ENCODE measurements at regions not wholly inside any gene's neighbourhood (a gene's known extent, or its start where the extent isn't known, plus 50 kb on each side); places are given as distances from the start of the nearest gene placed in this dataset.

DNA sequence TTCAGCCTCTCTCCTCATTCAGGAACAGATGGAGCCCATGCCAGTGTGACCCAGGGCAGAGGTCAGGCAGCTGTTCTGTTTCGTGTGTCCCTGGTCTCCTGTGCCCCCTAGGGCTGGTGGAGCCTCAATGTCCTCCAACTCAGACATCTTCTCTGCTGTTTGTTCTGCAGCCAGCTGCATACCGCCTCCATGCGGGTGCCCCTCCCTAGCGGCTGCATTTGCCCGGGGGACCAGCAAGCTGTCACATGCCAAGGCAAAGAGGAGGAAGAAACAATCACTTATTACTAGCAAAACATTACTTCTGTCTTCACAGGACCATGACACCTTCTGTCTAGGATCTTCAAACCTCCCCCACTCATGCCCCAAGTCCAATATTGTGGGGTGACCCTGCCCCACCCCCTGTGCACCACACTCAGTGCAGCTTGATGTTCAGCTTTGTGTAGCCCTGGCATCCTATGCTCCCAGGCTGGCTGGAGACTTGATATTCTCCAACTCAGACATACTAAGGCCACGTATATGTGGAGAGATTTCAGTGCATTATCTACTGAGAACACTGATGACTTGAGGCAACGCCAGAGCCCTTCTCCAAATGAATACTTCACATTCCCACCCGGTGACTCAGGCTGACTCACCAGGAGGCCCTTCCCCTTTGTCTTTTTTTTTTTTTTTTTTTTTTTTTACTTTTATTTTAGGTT is 188.9 kb downstream of the SKIDA1 start:
- Histone ChIP-seq H3K36me3 (no peaks in the 10 kb centered on the region), H3K4me1 (peaks cover 0 to 9% (median 2%) of the 10 kb centered on the region in 4 donors), H3K4me3 (no peak overlapping the region), H3K9me3 (no peaks in the 10 kb centered on the region), H3K27me3 (no peaks in the 10 kb centered on the region), H3K27ac (no peak overlapping the region)
- DNase-seq, result peak in 1 of 2 donors; percentile 73
- 20 to 26% (median 24%) methylated on average over 8 of the region's 8 CpGs for WGBS, 5 donors
- TF ChIP-seq POLR2A (IDR thresholded peaks at IDR 0.05) (no peak), EP300 (IDR thresholded peaks at IDR 0.05) (no peak), CTCF (IDR thresholded peaks at IDR 0.05) (no peak), POLR2AphosphoS5 (IDR thresholded peaks at IDR 0.05) (no peak)
- intact Hi-C loops (cut with DNase I; ENCODE audit: low total_unique reads), result no loop called here

- Histone ChIP-seq H3K27ac (peak overlapping the region in 3 of 5 donors; percentile 41 to 71 (median 62)), H3K27me3 (no peaks in the 10 kb centered on the region), H3K4me3 (no peak overlapping the region), H3K9me3 (no peaks in the 10 kb centered on the region), H3K36me3 (no peaks in the 10 kb centered on the region), H3K4me1 (peaks cover 0 to 10% (median 5%) of the 10 kb centered on the region in 4 donors)
- intact Hi-C loops (cut with DNase I; ENCODE audit: low total_unique reads), result no loop called here
- 61 to 71% (median 66%) methylated on average over 14 of the region's 14 CpGs for WGBS, 5 donors
- DNase-seq, result peak in 1 of 2 donors; percentile 71
- peak; percentile 9 to 79 (median 38) for TF ChIP-seq POLR2AphosphoS5 (IDR thresholded peaks at IDR 0.05)
- TF ChIP-seq EP300 (IDR thresholded peaks at IDR 0.05), result no peak
Observed at GRCh38 chr10:21334891-21335696, 190.4 kb downstream of the SKIDA1 start.

- TF ChIP-seq POLR2A (IDR thresholded peaks at IDR 0.05), result no peak
- peak; percentile 12 to 47 (median 20) for TF ChIP-seq POLR2AphosphoS5 (IDR thresholded peaks at IDR 0.05)
- Histone ChIP-seq H3K27ac (peak overlapping the region in 2 of 5 donors; percentile 27 to 46), H3K36me3 (no peaks in the 10 kb centered on the region), H3K4me1 (peaks cover 0 to 15% (median 4%) of the 10 kb centered on the region in 4 donors), H3K27me3 (no peaks in the 10 kb centered on the region), H3K4me3 (no peak overlapping the region), H3K9me3 (no peaks in the 10 kb centered on the region)
- peak in 1 of 2 donors; percentile 55 for DNase-seq
- 52 to 66% (median 60%) methylated on average over 6 of the region's 6 CpGs for WGBS, 5 donors
- intact Hi-C loops (cut with DNase I; ENCODE audit: low total_unique reads), result no loop called here
Observed at GRCh38 chr10:21330628-21331020, 194.9 kb downstream of the SKIDA1 start.

DNA sequence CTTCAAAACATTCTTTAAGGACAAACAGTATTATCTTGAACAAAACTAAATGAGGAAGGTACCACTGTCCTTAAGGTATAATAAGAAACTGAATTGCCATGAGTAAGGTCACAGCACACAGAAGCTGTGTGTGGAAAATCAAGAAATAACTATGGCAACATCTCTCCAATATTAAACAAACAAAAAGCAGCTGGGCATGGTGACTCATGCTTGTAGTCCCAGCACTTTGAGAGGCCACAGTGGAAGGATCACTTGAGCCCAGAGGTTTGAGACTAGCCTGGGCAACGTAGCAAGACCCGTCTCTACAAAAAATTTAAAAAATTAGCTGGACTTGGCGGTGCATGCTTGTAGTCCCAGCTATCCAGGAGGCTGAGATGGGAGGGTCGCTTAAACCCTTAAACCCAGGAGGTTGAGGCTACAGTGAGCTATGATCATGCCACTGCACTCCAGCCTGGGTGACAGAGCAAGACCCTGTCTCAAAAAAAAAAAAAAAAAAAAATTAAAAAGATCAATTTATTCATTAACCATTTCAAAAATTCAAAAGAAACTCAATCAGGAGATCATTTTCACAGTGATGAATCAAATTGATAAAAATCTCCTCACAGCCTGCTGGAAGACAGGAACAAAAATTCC is 195.4 kb downstream of the SKIDA1 start:
- Histone ChIP-seq H3K4me3 (no peak overlapping the region), H3K9me3 (no peaks in the 10 kb centered on the region), H3K36me3 (no peaks in the 10 kb centered on the region), H3K27ac (peak overlapping the region in 2 of 5 donors; percentile 27 to 46), H3K4me1 (peaks cover 0 to 13% (median 4%) of the 10 kb centered on the region in 4 donors), H3K27me3 (no peaks in the 10 kb centered on the region)
- DNase-seq, result peak in 1 of 2 donors; percentile 63
- 61 to 78% (median 66%) methylated on average over 4 of the region's 4 CpGs for WGBS, 5 donors
- TF ChIP-seq POLR2AphosphoS5 (IDR thresholded peaks at IDR 0.05) (no peak), EP300 (IDR thresholded peaks at IDR 0.05) (no peak), CTCF (IDR thresholded peaks at IDR 0.05) (no peak), POLR2A (IDR thresholded peaks at IDR 0.05) (no peak)
- intact Hi-C loops (cut with DNase I; ENCODE audit: low total_unique reads), result no loop called here

DNA sequence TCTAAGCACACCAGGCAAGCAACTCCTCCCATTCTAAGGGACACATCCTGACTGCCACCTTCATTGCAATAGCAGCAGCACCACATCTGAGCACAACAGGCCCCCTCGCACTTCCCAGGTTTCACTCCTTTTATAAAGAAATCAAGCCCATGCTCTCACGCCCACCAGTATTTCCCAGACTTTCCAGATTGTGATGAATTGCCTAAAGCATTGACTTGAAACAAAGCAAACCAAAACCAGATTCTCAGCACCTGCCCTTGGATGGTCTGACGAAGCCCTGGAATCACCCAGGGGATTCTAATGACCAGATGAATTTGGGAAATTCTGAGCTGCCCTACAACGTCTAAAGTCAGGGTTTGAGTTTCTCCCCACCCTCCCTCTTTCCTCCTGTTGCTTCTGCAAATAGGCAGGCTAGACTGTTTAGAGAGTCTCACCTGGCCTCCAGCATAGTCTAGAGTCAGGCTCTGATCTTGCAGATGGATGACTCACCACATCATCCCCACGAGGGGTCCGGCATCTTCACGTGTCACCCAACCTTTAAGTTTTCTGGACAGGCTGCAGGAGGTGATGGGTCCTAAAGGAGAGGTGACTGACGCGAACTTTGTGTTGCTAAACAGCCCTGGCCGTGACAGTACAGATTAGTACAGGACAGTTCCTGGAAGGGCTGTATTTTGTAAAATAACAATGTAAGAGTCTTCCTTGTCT is 198.0 kb downstream of the SKIDA1 start:
- H3K27me3 ChIP-seq, result no peaks in the 10 kb centered on the region
- intact Hi-C loops (cut with DNase I; ENCODE audit: low total_unique reads), result no loop called here
- WGBS, 5 donors, result 58 to 67% (median 62%) methylated on average over 10 of the region's 10 CpGs
- no peaks in the 10 kb centered on the region for H3K36me3 ChIP-seq
- no peak overlapping the region for H3K4me3 ChIP-seq
- no peak for TF ChIP-seq EP300 (IDR thresholded peaks at IDR 0.05)
- no peaks in the 10 kb centered on the region for H3K9me3 ChIP-seq
- no peak overlapping the region for H3K27ac ChIP-seq
- H3K4me1 ChIP-seq, result peaks cover 0 to 6% (median 4%) of the 10 kb centered on the region in 4 donors
- no peak for DNase-seq

All from stomach (tissue), 8 donors.